ENCODE measurements at regions not wholly inside any gene's neighbourhood (a gene's known extent, or its start where the extent isn't known, plus 50 kb on each side); places are given as distances from the start of the nearest gene placed in this dataset.

GRCh38 chr1:163604321-163604720, 282.6 kb downstream of the NUF2 start:
- WGBS, 2 donors = 81 to 86% methylated on average over 6 of the region's 6 CpGs
- Histone ChIP-seq H3K27me3 (ENCODE audit: control insufficient read depth in 1 of 2, insufficient read depth in 2 of 2, low read length in 1 of 2) (no peaks in the 10 kb centered on the region), H3K4me3 (ENCODE audit: low read length in 2 of 2) (no peak overlapping the region), H3K27ac (ENCODE audit: low read depth in 1 of 2, low read length in 2 of 2) (no peak overlapping the region), H3K4me1 (ENCODE audit: control insufficient read depth in 1 of 2, insufficient read depth in 2 of 2, low read length in 2 of 2) (no peaks in the 10 kb centered on the region), H3K36me3 (ENCODE audit: control insufficient read depth in 1 of 2, insufficient read depth in 2 of 2, low read length in 1 of 2) (no peaks in the 10 kb centered on the region), H3K9me3 (ENCODE audit: control insufficient read depth, low read length) (peaks cover 1% of the 10 kb centered on the region)
- DNase-seq = no peak
- intact Hi-C loops (cut with DNase I) = no loop called here
- no peak for ATAC-seq (ENCODE audit: low FRiP score)

GRCh38 chr1:163604896-163605295, 283.1 kb downstream of the NUF2 start:
- DNase-seq (no peak), ATAC-seq (ENCODE audit: low FRiP score) (no peak)
- H3K27ac ChIP-seq (ENCODE audit: low read depth in 1 of 2, low read length in 2 of 2) = no peak overlapping the region
- 71 to 83% methylated on average over 3 of the region's 3 CpGs for WGBS, 2 donors
- no peaks in the 10 kb centered on the region for H3K27me3 ChIP-seq (ENCODE audit: control insufficient read depth in 1 of 2, insufficient read depth in 2 of 2, low read length in 1 of 2)
- no peaks in the 10 kb centered on the region for H3K9me3 ChIP-seq (ENCODE audit: control insufficient read depth, low read length)
- intact Hi-C loops (cut with DNase I) = no loop called here
- H3K36me3 ChIP-seq (ENCODE audit: control insufficient read depth in 1 of 2, insufficient read depth in 2 of 2, low read length in 1 of 2) = no peaks in the 10 kb centered on the region
- H3K4me3 ChIP-seq (ENCODE audit: low read length in 2 of 2) = no peak overlapping the region
- no peaks in the 10 kb centered on the region for H3K4me1 ChIP-seq (ENCODE audit: control insufficient read depth in 1 of 2, insufficient read depth in 2 of 2, low read length in 2 of 2)

GRCh38 chr1:163608979-163609378, 287.2 kb downstream of the NUF2 start:
- H3K4me1 ChIP-seq (ENCODE audit: control insufficient read depth in 1 of 2, insufficient read depth in 2 of 2, low read length in 2 of 2) = no peaks in the 10 kb centered on the region
- no peak for DNase-seq
- no peak overlapping the region for H3K27ac ChIP-seq (ENCODE audit: low read depth in 1 of 2, low read length in 2 of 2)
- intact Hi-C loops (cut with DNase I) = no loop called here
- no peaks in the 10 kb centered on the region for H3K9me3 ChIP-seq (ENCODE audit: control insufficient read depth, low read length)
- no peaks in the 10 kb centered on the region for H3K27me3 ChIP-seq (ENCODE audit: control insufficient read depth in 1 of 2, insufficient read depth in 2 of 2, low read length in 1 of 2)
- ATAC-seq (ENCODE audit: low FRiP score) = no peak
- H3K36me3 ChIP-seq (ENCODE audit: control insufficient read depth in 1 of 2, insufficient read depth in 2 of 2, low read length in 1 of 2) = no peaks in the 10 kb centered on the region
- WGBS, 2 donors = 51 to 64% methylated on average over 2 of the region's 2 CpGs
- no peak overlapping the region for H3K4me3 ChIP-seq (ENCODE audit: low read length in 2 of 2)

DNA sequence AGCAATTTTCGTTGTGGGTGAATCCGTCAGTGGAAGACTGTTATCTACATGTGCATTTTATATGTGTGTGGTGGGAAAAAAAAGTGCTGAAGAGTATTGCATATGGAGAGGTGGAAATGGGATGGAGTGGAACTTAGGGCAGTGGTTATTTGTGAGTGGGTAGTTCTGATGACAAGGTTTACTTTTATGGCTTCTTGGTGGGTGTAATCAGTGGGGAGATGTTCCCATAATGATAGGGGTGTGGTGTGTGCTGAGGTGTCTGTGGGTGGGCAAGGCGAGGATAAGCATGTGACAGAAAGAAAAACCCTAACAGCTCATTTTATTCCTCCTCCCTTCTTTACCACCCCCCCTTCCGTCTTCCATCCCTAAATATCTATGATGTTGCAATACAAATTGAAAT, 288.1 kb downstream of the NUF2 start:
- Histone ChIP-seq H3K9me3 (ENCODE audit: control insufficient read depth, low read length) (no peaks in the 10 kb centered on the region), H3K36me3 (ENCODE audit: control insufficient read depth in 1 of 2, insufficient read depth in 2 of 2, low read length in 1 of 2) (no peaks in the 10 kb centered on the region), H3K4me3 (ENCODE audit: low read length in 2 of 2) (no peak overlapping the region), H3K27me3 (ENCODE audit: control insufficient read depth in 1 of 2, insufficient read depth in 2 of 2, low read length in 1 of 2) (no peaks in the 10 kb centered on the region), H3K27ac (ENCODE audit: low read depth in 1 of 2, low read length in 2 of 2) (no peak overlapping the region), H3K4me1 (ENCODE audit: control insufficient read depth in 1 of 2, insufficient read depth in 2 of 2, low read length in 2 of 2) (no peaks in the 10 kb centered on the region)
- intact Hi-C loops (cut with DNase I) = no loop called here
- ATAC-seq (ENCODE audit: low FRiP score) = no peak
- no peak for DNase-seq
- WGBS, 2 donors = 58 to 63% methylated on average over 4 of the region's 4 CpGs

- no peaks in the 10 kb centered on the region for H3K36me3 ChIP-seq (ENCODE audit: control insufficient read depth in 1 of 2, insufficient read depth in 2 of 2, low read length in 1 of 2)
- ATAC-seq (ENCODE audit: low FRiP score) (no peak), DNase-seq (no peak)
- H3K4me3 ChIP-seq (ENCODE audit: low read length in 2 of 2) = no peak overlapping the region
- no peaks in the 10 kb centered on the region for H3K27me3 ChIP-seq (ENCODE audit: control insufficient read depth in 1 of 2, insufficient read depth in 2 of 2, low read length in 1 of 2)
- H3K27ac ChIP-seq (ENCODE audit: low read depth in 1 of 2, low read length in 2 of 2) = no peak overlapping the region
- H3K4me1 ChIP-seq (ENCODE audit: control insufficient read depth in 1 of 2, insufficient read depth in 2 of 2, low read length in 2 of 2) = no peaks in the 10 kb centered on the region
- 86 to 91% methylated on average over 4 of the region's 4 CpGs for WGBS, 2 donors
- intact Hi-C loops (cut with DNase I) = no loop called here
- H3K9me3 ChIP-seq (ENCODE audit: control insufficient read depth, low read length) = no peaks in the 10 kb centered on the region
Observed at GRCh38 chr1:163610486-163610885, 288.7 kb downstream of the NUF2 start.

- Histone ChIP-seq H3K9me3 (ENCODE audit: control insufficient read depth, low read length) (no peaks in the 10 kb centered on the region), H3K36me3 (ENCODE audit: control insufficient read depth in 1 of 2, insufficient read depth in 2 of 2, low read length in 1 of 2) (no peaks in the 10 kb centered on the region), H3K4me3 (ENCODE audit: low read length in 2 of 2) (no peak overlapping the region), H3K27ac (ENCODE audit: low read depth in 1 of 2, low read length in 2 of 2) (no peak overlapping the region), H3K27me3 (ENCODE audit: control insufficient read depth in 1 of 2, insufficient read depth in 2 of 2, low read length in 1 of 2) (no peaks in the 10 kb centered on the region), H3K4me1 (ENCODE audit: control insufficient read depth in 1 of 2, insufficient read depth in 2 of 2, low read length in 2 of 2) (no peaks in the 10 kb centered on the region)
- intact Hi-C loops (cut with DNase I) = no loop called here
- ATAC-seq (ENCODE audit: low FRiP score) = no peak
- 21 to 32% methylated on average over 2 of the region's 2 CpGs for whole genome bisulfite sequencing, 2 donors
- no peak for DNase-seq
Observed at GRCh38 chr1:163614361-163614760, 292.6 kb downstream of the NUF2 start.

DNA sequence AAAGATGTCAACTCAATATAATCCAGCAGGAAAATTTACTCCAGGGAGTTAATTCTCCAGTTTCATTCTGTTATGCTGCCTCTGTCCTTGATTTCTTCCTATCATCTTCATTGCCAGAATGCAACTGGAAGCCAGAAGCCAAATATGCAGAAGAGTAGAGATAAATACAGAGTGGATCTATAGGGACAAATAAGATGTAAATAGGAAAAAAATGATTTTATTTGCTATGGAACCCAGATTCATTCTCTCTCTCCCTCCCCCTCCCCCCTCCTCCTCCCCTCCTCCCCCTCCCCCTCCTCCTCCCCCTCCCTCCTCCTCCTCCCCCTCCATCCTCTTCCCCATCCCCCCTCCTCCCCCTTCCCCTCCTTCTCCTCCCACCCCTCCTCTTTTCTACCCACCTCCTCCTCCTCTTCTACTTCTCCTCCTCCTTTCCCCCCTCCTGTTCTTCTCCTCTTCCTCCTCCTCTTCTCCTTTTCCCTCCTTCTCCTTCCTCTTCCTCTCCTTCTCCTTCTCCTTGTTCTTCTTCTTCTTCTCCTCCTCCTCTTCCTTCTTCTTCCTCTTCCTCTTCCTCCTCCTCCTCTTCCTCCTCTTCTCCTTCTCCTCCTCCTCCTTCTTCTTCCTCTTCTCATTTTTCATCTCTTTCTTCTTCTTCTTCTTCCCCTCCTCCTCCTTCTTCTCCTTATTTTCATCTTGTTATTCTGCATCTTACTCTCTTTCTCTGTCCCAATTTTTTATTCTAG, 306.4 kb downstream of the NUF2 start:
- H3K27me3 ChIP-seq (ENCODE audit: control insufficient read depth in 1 of 2, insufficient read depth in 2 of 2, low read length in 1 of 2) = no peaks in the 10 kb centered on the region
- intact Hi-C loops (cut with DNase I) = no loop called here
- peaks cover 4% of the 10 kb centered on the region for H3K9me3 ChIP-seq (ENCODE audit: control insufficient read depth, low read length)
- H3K36me3 ChIP-seq (ENCODE audit: control insufficient read depth in 1 of 2, insufficient read depth in 2 of 2, low read length in 1 of 2) = no peaks in the 10 kb centered on the region
- no peak for DNase-seq
- no peak overlapping the region for H3K4me3 ChIP-seq (ENCODE audit: low read length in 2 of 2)
- no peak overlapping the region for H3K27ac ChIP-seq (ENCODE audit: low read depth in 1 of 2, low read length in 2 of 2)
- no peak for ATAC-seq (ENCODE audit: low FRiP score)
- H3K4me1 ChIP-seq (ENCODE audit: control insufficient read depth in 1 of 2, insufficient read depth in 2 of 2, low read length in 2 of 2) = no peaks in the 10 kb centered on the region

DNA sequence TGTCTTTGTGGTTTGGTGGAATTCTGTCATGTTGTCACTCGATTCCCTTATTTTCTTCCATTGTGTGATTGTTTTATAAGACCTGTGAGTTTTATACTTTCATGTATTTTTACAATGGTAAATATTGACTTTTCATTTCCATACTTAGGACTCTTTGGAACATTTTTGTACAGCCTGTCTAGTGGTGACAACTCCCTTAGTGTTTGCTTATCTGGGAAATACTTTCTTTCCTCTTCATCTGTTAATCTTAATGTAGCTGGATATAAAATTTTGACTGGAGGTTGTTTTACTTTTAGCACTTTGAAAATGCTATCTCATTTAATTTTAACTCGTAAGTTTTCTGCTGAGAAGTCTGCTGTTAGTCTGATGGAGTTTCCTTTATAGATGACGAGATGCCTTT, 310.5 kb downstream of the NUF2 start:
- peaks cover 6% of the 10 kb centered on the region for H3K9me3 ChIP-seq (ENCODE audit: control insufficient read depth, low read length)
- intact Hi-C loops (cut with DNase I) = no loop called here
- ATAC-seq (ENCODE audit: low FRiP score) = no peak
- no peak overlapping the region for H3K27ac ChIP-seq (ENCODE audit: low read depth in 1 of 2, low read length in 2 of 2)
- H3K27me3 ChIP-seq (ENCODE audit: control insufficient read depth in 1 of 2, insufficient read depth in 2 of 2, low read length in 1 of 2) = no peaks in the 10 kb centered on the region
- no peaks in the 10 kb centered on the region for H3K4me1 ChIP-seq (ENCODE audit: control insufficient read depth in 1 of 2, insufficient read depth in 2 of 2, low read length in 2 of 2)
- H3K36me3 ChIP-seq (ENCODE audit: control insufficient read depth in 1 of 2, insufficient read depth in 2 of 2, low read length in 1 of 2) = no peaks in the 10 kb centered on the region
- no peak for DNase-seq
- WGBS, 2 donors = 82 to 86% methylated on average over 3 of the region's 3 CpGs
- H3K4me3 ChIP-seq (ENCODE audit: low read length in 2 of 2) = no peak overlapping the region

GRCh38 chr1:163633366-163633765, 311.6 kb downstream of the NUF2 start:
- no peak for ATAC-seq (ENCODE audit: low FRiP score)
- DNase-seq = no peak
- Histone ChIP-seq H3K4me1 (ENCODE audit: control insufficient read depth in 1 of 2, insufficient read depth in 2 of 2, low read length in 2 of 2) (no peaks in the 10 kb centered on the region), H3K36me3 (ENCODE audit: control insufficient read depth in 1 of 2, insufficient read depth in 2 of 2, low read length in 1 of 2) (no peaks in the 10 kb centered on the region), H3K27me3 (ENCODE audit: control insufficient read depth in 1 of 2, insufficient read depth in 2 of 2, low read length in 1 of 2) (no peaks in the 10 kb centered on the region), H3K27ac (ENCODE audit: low read depth in 1 of 2, low read length in 2 of 2) (no peak overlapping the region), H3K9me3 (ENCODE audit: control insufficient read depth, low read length) (peaks cover 6% of the 10 kb centered on the region), H3K4me3 (ENCODE audit: low read length in 2 of 2) (no peak overlapping the region)
- intact Hi-C loops (cut with DNase I) = no loop called here
- 88 to 100% methylated on average over 1 of the region's 1 CpG for WGBS, 2 donors
